Kidney (tissue), 13 donors: ENCODE measurements at regions not wholly inside any gene's neighbourhood (a gene's known extent, or its start where the extent isn't known, plus 50 kb on each side); places are given as distances from the start of the nearest gene placed in this dataset.

Experiments
- DNase-seq, 5 donors: peaks; one replicate each; pipeline ENCODE4 v3.0.0-alpha.2; 2013 to 2020
- FAIRE-seq: peaks from 2 replicates; lab custom pipeline; 2012; peaks lifted over from hg19 to GRCh38; lab: Jason Lieb, UNC
- H3K27ac ChIP-seq, 2 donors: one replicate each; pipeline ENCODE4 v1.7.0; 2013; ENCODE audit warnings: low read depth in 2 of 2, low read length in 2 of 2, inconsistent platforms in 1 of 2
- H3K27me3 ChIP-seq: one replicate; pipeline ENCODE4 v1.7.1; 2013; ENCODE audit warnings: low read length, inconsistent platforms; ENCODE audit not compliant: control insufficient read depth, insufficient read depth
- H3K36me3 ChIP-seq, 3 donors: one replicate each; pipeline versions ENCODE4 v1.7.0 to v1.7.1; 2013; ENCODE audit warnings: low read length in 3 of 3, control low read depth in 1 of 3, inconsistent platforms in 1 of 3; ENCODE audit not compliant: insufficient read depth in 3 of 3, control insufficient read depth in 2 of 3
- H3K4me1 ChIP-seq, 3 donors: one replicate each; pipeline versions ENCODE4 v1.7.0 to v1.7.1; 2013; ENCODE audit warnings: low read length in 3 of 3, inconsistent platforms in 1 of 3, low read depth in 1 of 3; ENCODE audit not compliant: control insufficient read depth in 2 of 3, insufficient read depth in 2 of 3
- H3K4me3 ChIP-seq, 3 donors: one replicate each; pipeline versions ENCODE4 v1.7.0 to v1.8.1; 2013; ENCODE audit warnings: low read length in 3 of 3, control low read depth in 1 of 3, inconsistent platforms in 1 of 3
- H3K9ac ChIP-seq, 3 donors: one replicate each; pipeline versions ENCODE4 v1.7.0 to v1.7.1; 2013; ENCODE audit warnings: low read length in 3 of 3, control low read depth in 1 of 3, inconsistent platforms in 1 of 3
- H3K9me3 ChIP-seq, 3 donors: one replicate each; pipeline versions ENCODE4 v1.7.0 to v1.7.1; 2013; ENCODE audit warnings: low read length in 3 of 3, control low read depth in 1 of 3, inconsistent platforms in 1 of 3; ENCODE audit not compliant: control insufficient read depth in 2 of 3, insufficient read depth in 1 of 3
- CTCF ChIP-seq: IDR thresholded peaks from 3 replicates; pipeline ENCODE4 v1.5.1; 2012; ENCODE audit warnings: mild to moderate bottlenecking, moderate library complexity, borderline replicate concordance; ENCODE audit not compliant: insufficient read depth; ENCODE audit errors: extremely low read depth
- intact Hi-C: fragments of 100-400 bp; cut with DNase I; formaldehyde crosslinking; loops from one replicate; pipeline ENCODE4 v1.11.1; 2022
- donor health status: control.
- donor health status: control.
- donor health status: control.
- donor health status: control.
- donor health status: control.
- donor health status: DM: yes; HTN: yes; CAD: no.
- donor health status: Normal renal cell carcinoma (clear cell type).

- FAIRE-seq: no peak
- Histone ChIP-seq H3K4me3 (no peak overlapping the region), H3K27ac (no peak overlapping the region), H3K4me1 (no peaks in the 10 kb centered on the region), H3K9ac (no peak overlapping the region), H3K27me3 (no peaks in the 10 kb centered on the region), H3K9me3 (peaks cover 0 to 3% (median 0%) of the 10 kb centered on the region in 3 donors), H3K36me3 (no peaks in the 10 kb centered on the region)
- intact Hi-C loops: no loop called here
- no peak for TF ChIP-seq CTCF
- DNase-seq: no peak
These were observed 2099.8 kb downstream of the MRPL39 start for GRCh38 chr21:23507501-23507900.

DNA sequence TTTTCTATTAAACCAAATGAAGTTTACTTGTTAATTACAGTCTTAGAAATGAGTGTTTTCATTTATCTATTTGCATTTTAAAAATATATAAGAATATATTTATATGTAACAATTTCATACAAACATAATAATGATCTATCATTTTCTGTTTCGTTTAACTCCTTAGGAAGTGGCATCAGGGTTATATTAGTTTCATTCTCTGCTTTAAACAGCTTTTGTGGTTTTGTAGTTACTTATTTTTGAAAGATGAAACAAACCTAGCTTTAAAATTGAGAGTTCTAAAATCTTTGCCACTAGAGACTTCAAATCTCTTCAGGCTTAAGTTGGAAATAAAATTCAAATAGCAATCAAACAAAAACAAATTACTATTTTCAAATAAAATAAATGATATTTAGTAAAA lies 2110.6 kb downstream of the MRPL39 start:
- no peaks in the 10 kb centered on the region for H3K9me3 ChIP-seq
- no peak for TF ChIP-seq CTCF
- no peak for FAIRE-seq
- DNase-seq: no peak
- no peaks in the 10 kb centered on the region for H3K27me3 ChIP-seq
- H3K4me1 ChIP-seq: no peaks in the 10 kb centered on the region
- intact Hi-C loops: no loop called here
- H3K4me3 ChIP-seq: no peak overlapping the region
- no peak overlapping the region for H3K9ac ChIP-seq
- no peaks in the 10 kb centered on the region for H3K36me3 ChIP-seq
- H3K27ac ChIP-seq: no peak overlapping the region

GRCh38 chr21:23488245-23488644 lies 2119.0 kb downstream of the MRPL39 start:
- no peak for TF ChIP-seq CTCF
- no peak overlapping the region for H3K4me3 ChIP-seq
- no peaks in the 10 kb centered on the region for H3K36me3 ChIP-seq
- no peak overlapping the region for H3K27ac ChIP-seq
- FAIRE-seq: no peak
- H3K4me1 ChIP-seq: no peaks in the 10 kb centered on the region
- no peak overlapping the region for H3K9ac ChIP-seq
- H3K27me3 ChIP-seq: no peaks in the 10 kb centered on the region
- intact Hi-C loops: no loop called here
- no peaks in the 10 kb centered on the region for H3K9me3 ChIP-seq
- no peak for DNase-seq

GRCh38 chr21:23480591-23481270 lies 2126.6 kb downstream of the MRPL39 start:
- H3K27me3 ChIP-seq: no peaks in the 10 kb centered on the region
- no peak overlapping the region for H3K9ac ChIP-seq
- FAIRE-seq (peak; percentile 6), DNase-seq (no peak)
- no peak for TF ChIP-seq CTCF
- no peak overlapping the region for H3K4me3 ChIP-seq
- intact Hi-C loops: no loop called here
- no peaks in the 10 kb centered on the region for H3K9me3 ChIP-seq
- no peak overlapping the region for H3K27ac ChIP-seq
- H3K4me1 ChIP-seq: no peaks in the 10 kb centered on the region
- no peaks in the 10 kb centered on the region for H3K36me3 ChIP-seq
